ENCODE measurements at regions not wholly inside any gene's neighbourhood (a gene's known extent, or its start where the extent isn't known, plus 50 kb on each side); places are given as distances from the start of the nearest gene placed in this dataset.

DNA sequence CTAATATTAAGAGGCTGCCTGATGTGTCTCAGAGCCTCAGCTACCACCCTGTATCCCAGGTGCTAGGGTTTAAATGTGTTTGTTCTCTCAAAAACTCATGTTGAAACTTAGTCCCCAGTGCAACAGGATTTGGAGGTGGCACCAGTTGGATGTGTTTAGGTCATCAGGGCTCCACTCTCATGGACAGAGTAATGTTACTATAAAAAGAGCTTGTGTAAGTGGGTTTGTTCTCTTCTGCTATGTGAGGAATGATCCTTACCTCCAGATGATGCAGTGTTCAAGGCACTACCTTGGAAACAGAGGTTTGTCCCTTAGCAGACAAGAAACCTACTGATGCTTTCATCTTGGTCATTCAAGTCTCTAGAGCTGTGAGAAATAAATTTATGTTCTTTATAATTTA lies 164.9 kb upstream of the EPHA7 start:
- H3K4ac ChIP-seq (ENCODE audit: low read depth, low read length), result no peak overlapping the region
- no peak overlapping the region for H3K4me3 ChIP-seq (ENCODE audit: low read length)
- H2BK15ac ChIP-seq (replicated peaks; ENCODE audit: low read depth), result no peak overlapping the region
- H2BK120ac ChIP-seq (ENCODE audit: low read depth, low read length), result no peak overlapping the region
- no peak overlapping the region for H2AK5ac ChIP-seq (ENCODE audit: low read length)
- no peak overlapping the region for H3K56ac ChIP-seq (ENCODE audit: low read length)
- no peak overlapping the region for H2BK5ac ChIP-seq (ENCODE audit: low read length)
- H3K79me2 ChIP-seq (ENCODE audit: control insufficient read depth, insufficient read depth, low read length), result no peaks in the 10 kb centered on the region
- H3K18ac ChIP-seq (ENCODE audit: low read length), result no peak overlapping the region
- no peaks in the 10 kb centered on the region for H3K4me1 ChIP-seq (ENCODE audit: control insufficient read depth, low read depth, low read length)
- H4K8ac ChIP-seq (ENCODE audit: low read depth, low read length), result no peak overlapping the region
- H4K5ac ChIP-seq (ENCODE audit: low read length), result no peak overlapping the region
- no peak overlapping the region for H3K9ac ChIP-seq (ENCODE audit: low read length)
- no peaks in the 10 kb centered on the region for H3K79me1 ChIP-seq (ENCODE audit: low read length)
- no peaks in the 10 kb centered on the region for H3K36me3 ChIP-seq (ENCODE audit: control insufficient read depth, insufficient read depth, low read length)
- DNase-seq, result no peak
- H3K4me2 ChIP-seq (ENCODE audit: low read length), result no peak overlapping the region
- no peak overlapping the region for H3K27ac ChIP-seq (ENCODE audit: low read depth, low read length)
- no peak overlapping the region for H3K23ac ChIP-seq (ENCODE audit: low read length)
- H3K27me3 ChIP-seq (ENCODE audit: insufficient read depth, low read length, poor library complexity), result no peaks in the 10 kb centered on the region

DNA sequence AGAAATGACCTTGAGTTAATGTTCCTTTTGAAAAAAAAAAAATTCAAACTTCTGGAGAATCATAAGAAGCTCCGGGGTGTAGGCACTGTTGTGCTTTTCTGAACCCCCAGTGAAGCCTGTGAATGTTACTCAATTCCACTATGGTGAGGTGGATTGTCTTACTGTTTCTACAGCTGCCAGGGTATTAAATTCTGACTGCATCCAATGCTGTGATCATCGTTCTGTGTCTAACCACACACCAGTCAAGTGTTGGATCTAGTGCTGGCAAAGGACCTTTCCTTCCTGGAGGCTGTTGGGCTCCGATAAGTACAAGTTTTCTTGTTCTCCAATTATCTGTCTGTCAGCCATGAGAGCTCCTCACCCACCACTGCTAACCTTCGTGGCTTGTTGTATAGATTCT lies 162.0 kb upstream of the EPHA7 start:
- Histone ChIP-seq H3K4me1 (ENCODE audit: control insufficient read depth, low read depth, low read length) (no peaks in the 10 kb centered on the region), H3K79me1 (ENCODE audit: low read length) (no peaks in the 10 kb centered on the region), H2BK15ac (replicated peaks; ENCODE audit: low read depth) (no peak overlapping the region), H3K27me3 (ENCODE audit: insufficient read depth, low read length, poor library complexity) (no peaks in the 10 kb centered on the region), H3K36me3 (ENCODE audit: control insufficient read depth, insufficient read depth, low read length) (no peaks in the 10 kb centered on the region), H2AK5ac (ENCODE audit: low read length) (no peak overlapping the region), H3K4ac (ENCODE audit: low read depth, low read length) (no peak overlapping the region), H3K9ac (ENCODE audit: low read length) (no peak overlapping the region), H2BK5ac (ENCODE audit: low read length) (no peak overlapping the region), H3K27ac (ENCODE audit: low read depth, low read length) (no peak overlapping the region), H3K56ac (ENCODE audit: low read length) (no peak overlapping the region), H3K23ac (ENCODE audit: low read length) (no peak overlapping the region), H3K4me3 (ENCODE audit: low read length) (no peak overlapping the region), H4K8ac (ENCODE audit: low read depth, low read length) (no peak overlapping the region), H3K4me2 (ENCODE audit: low read length) (no peak overlapping the region), H2BK120ac (ENCODE audit: low read depth, low read length) (no peak overlapping the region), H3K79me2 (ENCODE audit: control insufficient read depth, insufficient read depth, low read length) (no peaks in the 10 kb centered on the region), H3K18ac (ENCODE audit: low read length) (no peak overlapping the region), H4K5ac (ENCODE audit: low read length) (no peak overlapping the region)
- DNase-seq, result no peak
- WGBS (ENCODE audit: extremely low coverage, insufficient coverage, low lambda C conversion rate), result no CpG with 5 or more reads among the region's 4 CpGs

DNA sequence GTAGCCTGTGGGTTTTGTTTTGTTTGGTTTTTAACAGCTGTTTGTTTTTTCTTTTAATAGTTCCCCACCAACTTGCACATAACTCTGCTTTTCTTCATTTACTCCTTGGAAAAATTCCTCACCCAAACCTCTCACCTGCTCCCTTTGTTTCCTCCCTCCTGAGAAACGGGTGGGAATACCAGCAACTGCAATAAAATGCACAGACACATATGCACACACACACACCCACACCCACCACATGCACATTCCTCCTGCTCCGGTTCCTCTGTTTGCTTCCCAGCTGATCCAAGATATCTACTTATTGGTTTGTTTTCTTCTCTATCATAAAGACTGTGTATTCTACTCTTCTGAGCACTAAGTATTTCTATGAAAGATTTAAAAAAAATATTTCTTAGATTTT lies 161.1 kb upstream of the EPHA7 start:
- no peak overlapping the region for H4K5ac ChIP-seq (ENCODE audit: low read length)
- no peak overlapping the region for H3K4ac ChIP-seq (ENCODE audit: low read depth, low read length)
- no peak overlapping the region for H2BK15ac ChIP-seq (replicated peaks; ENCODE audit: low read depth)
- no peak overlapping the region for H2BK120ac ChIP-seq (ENCODE audit: low read depth, low read length)
- no peak overlapping the region for H2BK5ac ChIP-seq (ENCODE audit: low read length)
- H3K36me3 ChIP-seq (ENCODE audit: control insufficient read depth, insufficient read depth, low read length), result no peaks in the 10 kb centered on the region
- no peaks in the 10 kb centered on the region for H3K4me1 ChIP-seq (ENCODE audit: control insufficient read depth, low read depth, low read length)
- H4K8ac ChIP-seq (ENCODE audit: low read depth, low read length), result no peak overlapping the region
- no peak overlapping the region for H3K18ac ChIP-seq (ENCODE audit: low read length)
- H3K27ac ChIP-seq (ENCODE audit: low read depth, low read length), result no peak overlapping the region
- WGBS (ENCODE audit: extremely low coverage, insufficient coverage, low lambda C conversion rate), result no CpG with 5 or more reads among the region's 2 CpGs
- H2AK5ac ChIP-seq (ENCODE audit: low read length), result no peak overlapping the region
- no peak overlapping the region for H3K23ac ChIP-seq (ENCODE audit: low read length)
- H3K56ac ChIP-seq (ENCODE audit: low read length), result no peak overlapping the region
- H3K79me2 ChIP-seq (ENCODE audit: control insufficient read depth, insufficient read depth, low read length), result no peaks in the 10 kb centered on the region
- no peak overlapping the region for H3K4me3 ChIP-seq (ENCODE audit: low read length)
- H3K27me3 ChIP-seq (ENCODE audit: insufficient read depth, low read length, poor library complexity), result no peaks in the 10 kb centered on the region
- DNase-seq, result no peak
- no peaks in the 10 kb centered on the region for H3K79me1 ChIP-seq (ENCODE audit: low read length)
- H3K4me2 ChIP-seq (ENCODE audit: low read length), result no peak overlapping the region
- no peak overlapping the region for H3K9ac ChIP-seq (ENCODE audit: low read length)

DNA sequence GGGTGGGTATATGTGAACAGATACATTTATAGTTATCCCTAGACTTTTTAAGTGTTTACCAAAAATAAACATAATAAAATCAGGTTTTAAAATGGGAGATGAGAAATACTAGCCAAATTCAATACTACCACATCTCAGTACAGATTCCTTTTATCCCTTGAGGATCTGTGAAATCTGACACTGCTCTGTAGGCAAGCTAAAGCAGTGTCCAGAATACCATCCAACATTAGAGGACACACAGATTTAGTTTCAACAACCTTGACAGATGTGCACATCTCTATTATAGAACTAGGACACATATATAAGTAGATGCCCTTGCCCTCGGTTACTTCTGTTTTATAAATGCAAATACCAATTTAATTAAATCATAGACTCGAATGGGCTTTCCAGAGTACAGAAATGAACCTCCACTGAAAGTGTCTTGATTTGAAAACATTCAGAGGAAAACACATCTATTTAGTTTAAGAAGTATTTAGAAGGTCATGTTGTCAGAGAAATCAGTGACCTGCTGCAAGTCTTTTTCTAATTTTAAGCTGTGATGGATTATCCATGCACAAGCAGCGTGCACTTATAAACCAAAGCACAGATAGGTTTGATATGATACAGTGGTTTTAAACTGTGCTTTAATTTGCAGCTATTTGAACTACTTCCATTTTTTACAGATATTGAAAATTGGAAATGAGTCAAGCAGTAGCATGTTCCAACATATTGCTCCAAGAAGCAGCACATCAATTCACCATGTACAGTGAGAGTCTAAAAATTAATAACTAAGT lies 156.3 kb upstream of the EPHA7 start:
- Histone ChIP-seq H4K5ac (ENCODE audit: low read length) (no peak overlapping the region), H3K56ac (ENCODE audit: low read length) (no peak overlapping the region), H3K4me1 (ENCODE audit: control insufficient read depth, low read depth, low read length) (no peaks in the 10 kb centered on the region), H2AK5ac (ENCODE audit: low read length) (no peak overlapping the region), H4K8ac (ENCODE audit: low read depth, low read length) (no peak overlapping the region), H3K9ac (ENCODE audit: low read length) (no peak overlapping the region), H3K79me1 (ENCODE audit: low read length) (no peaks in the 10 kb centered on the region), H3K4me3 (ENCODE audit: low read length) (no peak overlapping the region), H3K79me2 (ENCODE audit: control insufficient read depth, insufficient read depth, low read length) (no peaks in the 10 kb centered on the region), H3K18ac (ENCODE audit: low read length) (no peak overlapping the region), H3K27ac (ENCODE audit: low read depth, low read length) (no peak overlapping the region), H3K4ac (ENCODE audit: low read depth, low read length) (no peak overlapping the region), H2BK5ac (ENCODE audit: low read length) (no peak overlapping the region), H3K23ac (ENCODE audit: low read length) (no peak overlapping the region), H2BK15ac (replicated peaks; ENCODE audit: low read depth) (no peak overlapping the region), H3K4me2 (ENCODE audit: low read length) (no peak overlapping the region), H3K36me3 (ENCODE audit: control insufficient read depth, insufficient read depth, low read length) (no peaks in the 10 kb centered on the region), H2BK120ac (ENCODE audit: low read depth, low read length) (no peak overlapping the region), H3K27me3 (ENCODE audit: insufficient read depth, low read length, poor library complexity) (no peaks in the 10 kb centered on the region)
- no peak for DNase-seq
- no CpG with 5 or more reads among the region's 3 CpGs for WGBS (ENCODE audit: extremely low coverage, insufficient coverage, low lambda C conversion rate)

DNA sequence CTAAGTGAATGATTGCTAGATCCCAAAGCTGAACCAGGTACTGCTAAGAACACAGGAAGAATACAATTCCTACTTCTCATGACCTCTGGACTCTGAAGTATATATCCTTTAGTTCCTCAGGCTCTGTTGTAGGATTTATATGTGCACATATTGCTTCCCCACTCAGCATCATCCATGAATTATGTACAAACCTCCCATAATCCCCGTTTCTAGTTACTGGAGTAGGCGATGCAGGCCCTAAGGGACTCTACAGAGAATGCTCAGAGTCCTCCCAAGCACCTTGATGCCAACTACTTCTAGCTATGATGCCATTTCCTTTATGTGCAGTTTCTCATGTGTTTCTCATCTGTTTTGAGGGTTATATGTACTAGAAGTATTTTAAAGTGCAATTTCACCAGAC lies 154.9 kb upstream of the EPHA7 start:
- Histone ChIP-seq H3K36me3 (ENCODE audit: control insufficient read depth, insufficient read depth, low read length) (no peaks in the 10 kb centered on the region), H3K9ac (ENCODE audit: low read length) (no peak overlapping the region), H3K79me1 (ENCODE audit: low read length) (no peaks in the 10 kb centered on the region), H3K27ac (ENCODE audit: low read depth, low read length) (no peak overlapping the region), H2BK120ac (ENCODE audit: low read depth, low read length) (no peak overlapping the region), H2AK5ac (ENCODE audit: low read length) (no peak overlapping the region), H3K79me2 (ENCODE audit: control insufficient read depth, insufficient read depth, low read length) (no peaks in the 10 kb centered on the region), H4K8ac (ENCODE audit: low read depth, low read length) (no peak overlapping the region), H3K23ac (ENCODE audit: low read length) (no peak overlapping the region), H3K4ac (ENCODE audit: low read depth, low read length) (no peak overlapping the region), H2BK5ac (ENCODE audit: low read length) (no peak overlapping the region), H2BK15ac (replicated peaks; ENCODE audit: low read depth) (no peak overlapping the region), H3K18ac (ENCODE audit: low read length) (no peak overlapping the region), H3K56ac (ENCODE audit: low read length) (no peak overlapping the region), H3K4me3 (ENCODE audit: low read length) (no peak overlapping the region), H3K27me3 (ENCODE audit: insufficient read depth, low read length, poor library complexity) (no peaks in the 10 kb centered on the region), H4K5ac (ENCODE audit: low read length) (no peak overlapping the region), H3K4me1 (ENCODE audit: control insufficient read depth, low read depth, low read length) (no peaks in the 10 kb centered on the region), H3K4me2 (ENCODE audit: low read length) (no peak overlapping the region)
- WGBS (ENCODE audit: extremely low coverage, insufficient coverage, low lambda C conversion rate), result no CpG with 5 or more reads among the region's 2 CpGs
- no peak for DNase-seq

DNA sequence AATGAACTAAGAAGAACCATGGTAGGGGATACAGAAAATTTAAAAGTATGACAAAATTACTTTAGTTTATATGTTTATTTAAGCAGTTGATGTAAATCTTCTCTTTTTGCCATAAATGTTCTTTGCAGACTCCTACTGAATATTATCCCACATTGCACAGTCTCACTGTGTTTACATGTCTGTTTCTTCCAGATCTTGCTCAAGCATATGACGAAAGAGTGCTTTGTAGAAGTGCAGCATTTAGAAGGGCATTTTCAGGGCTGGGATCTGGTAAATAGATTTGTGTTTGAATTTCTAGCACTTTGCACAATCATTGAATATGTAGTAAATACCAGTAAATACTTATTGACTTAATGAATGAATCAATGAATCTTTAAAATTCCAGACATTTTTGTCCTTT lies 152.0 kb upstream of the EPHA7 start:
- Histone ChIP-seq H2BK120ac (ENCODE audit: low read depth, low read length) (no peak overlapping the region), H3K27ac (ENCODE audit: low read depth, low read length) (no peak overlapping the region), H3K36me3 (ENCODE audit: control insufficient read depth, insufficient read depth, low read length) (no peaks in the 10 kb centered on the region), H2BK5ac (ENCODE audit: low read length) (no peak overlapping the region), H3K4me3 (ENCODE audit: low read length) (no peak overlapping the region), H2BK15ac (replicated peaks; ENCODE audit: low read depth) (no peak overlapping the region), H3K9ac (ENCODE audit: low read length) (no peak overlapping the region), H4K5ac (ENCODE audit: low read length) (no peak overlapping the region), H3K23ac (ENCODE audit: low read length) (no peak overlapping the region), H3K4me2 (ENCODE audit: low read length) (no peak overlapping the region), H4K8ac (ENCODE audit: low read depth, low read length) (no peak overlapping the region), H3K27me3 (ENCODE audit: insufficient read depth, low read length, poor library complexity) (no peaks in the 10 kb centered on the region), H3K79me1 (ENCODE audit: low read length) (no peaks in the 10 kb centered on the region), H3K4me1 (ENCODE audit: control insufficient read depth, low read depth, low read length) (no peaks in the 10 kb centered on the region), H3K79me2 (ENCODE audit: control insufficient read depth, insufficient read depth, low read length) (no peaks in the 10 kb centered on the region), H3K18ac (ENCODE audit: low read length) (no peak overlapping the region), H2AK5ac (ENCODE audit: low read length) (no peak overlapping the region), H3K56ac (ENCODE audit: low read length) (no peak overlapping the region), H3K4ac (ENCODE audit: low read depth, low read length) (no peak overlapping the region)
- no peak for DNase-seq
- no CpG with 5 or more reads among the region's 1 CpG for WGBS (ENCODE audit: extremely low coverage, insufficient coverage, low lambda C conversion rate)
